Rectal smooth muscle tissue (tissue), 1 donor: ENCODE measurements at regions not wholly inside any gene's neighbourhood (a gene's known extent, or its start where the extent isn't known, plus 50 kb on each side); places are given as distances from the start of the nearest gene placed in this dataset.

Experiments
- H3K27ac ChIP-seq: one replicate; pipeline ENCODE4 v1.7.0; 2013; ENCODE audit warnings: low read depth, low read length, inconsistent platforms
- H3K27me3 ChIP-seq: one replicate; pipeline ENCODE4 v1.7.0; 2013; ENCODE audit warnings: low read length; ENCODE audit not compliant: control insufficient read depth, insufficient read depth
- H3K36me3 ChIP-seq: one replicate; pipeline ENCODE4 v1.7.0; 2013; ENCODE audit warnings: low read length; ENCODE audit not compliant: control insufficient read depth, insufficient read depth
- H3K4me1 ChIP-seq: one replicate; pipeline ENCODE4 v1.7.0; 2013; ENCODE audit warnings: low read length; ENCODE audit not compliant: control insufficient read depth, insufficient read depth
- H3K4me3 ChIP-seq: one replicate; pipeline ENCODE4 v1.7.0; 2013; ENCODE audit warnings: low read length
- H3K9ac ChIP-seq: one replicate; pipeline ENCODE4 v1.7.0; 2013; ENCODE audit warnings: low read length

GRCh38 chr9:29325894-29326293 lies 1752.6 kb upstream of the C9orf72 start:
- no peaks in the 10 kb centered on the region for H3K27me3 ChIP-seq
- no peak overlapping the region for H3K9ac ChIP-seq
- no peak overlapping the region for H3K27ac ChIP-seq
- H3K4me3 ChIP-seq, result no peak overlapping the region
- no peaks in the 10 kb centered on the region for H3K36me3 ChIP-seq
- no peaks in the 10 kb centered on the region for H3K4me1 ChIP-seq

DNA sequence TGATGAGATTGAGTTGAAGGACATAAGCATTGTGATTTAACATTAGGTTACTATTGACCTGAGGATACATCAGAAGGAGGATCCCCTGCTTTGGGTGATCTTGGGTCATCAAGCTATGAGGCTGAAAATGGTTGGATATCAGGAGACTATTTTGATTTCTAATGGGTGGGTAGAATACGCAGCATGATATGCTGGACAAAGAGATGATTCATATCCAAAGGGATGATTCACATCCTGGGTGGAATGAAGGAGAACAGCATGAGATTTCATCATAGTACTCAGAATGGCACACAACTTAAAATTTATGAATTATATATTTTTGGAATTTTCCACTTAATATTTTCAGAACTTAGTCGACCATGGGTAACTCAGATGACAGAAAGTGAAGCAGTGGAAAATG lies 1759.5 kb upstream of the C9orf72 start:
- H3K4me3 ChIP-seq, result no peak overlapping the region
- H3K27ac ChIP-seq, result no peak overlapping the region
- H3K36me3 ChIP-seq, result no peaks in the 10 kb centered on the region
- H3K4me1 ChIP-seq, result no peaks in the 10 kb centered on the region
- H3K9ac ChIP-seq, result no peak overlapping the region
- H3K27me3 ChIP-seq, result no peaks in the 10 kb centered on the region

GRCh38 chr9:29336281-29336680 lies 1763.0 kb upstream of the C9orf72 start:
- Histone ChIP-seq H3K4me3 (no peak overlapping the region), H3K9ac (no peak overlapping the region), H3K4me1 (no peaks in the 10 kb centered on the region), H3K27me3 (no peaks in the 10 kb centered on the region), H3K27ac (no peak overlapping the region), H3K36me3 (no peaks in the 10 kb centered on the region)

GRCh38 chr9:29339387-29339786 lies 1766.1 kb upstream of the C9orf72 start:
- Histone ChIP-seq H3K4me1 (no peaks in the 10 kb centered on the region), H3K27ac (no peak overlapping the region), H3K27me3 (no peaks in the 10 kb centered on the region), H3K9ac (no peak overlapping the region), H3K36me3 (no peaks in the 10 kb centered on the region), H3K4me3 (no peak overlapping the region)

- H3K27ac ChIP-seq, result no peak overlapping the region
- H3K4me3 ChIP-seq, result no peak overlapping the region
- H3K9ac ChIP-seq, result no peak overlapping the region
- H3K36me3 ChIP-seq, result no peaks in the 10 kb centered on the region
- no peaks in the 10 kb centered on the region for H3K4me1 ChIP-seq
- H3K27me3 ChIP-seq, result no peaks in the 10 kb centered on the region
Measured at GRCh38 chr9:29348999-29349398, 1775.7 kb upstream of the C9orf72 start.

- Histone ChIP-seq H3K9ac (no peak overlapping the region), H3K4me3 (no peak overlapping the region), H3K27me3 (no peaks in the 10 kb centered on the region)
Measured at GRCh38 chr9:29389421-29389820, 1816.1 kb upstream of the C9orf72 start.

DNA sequence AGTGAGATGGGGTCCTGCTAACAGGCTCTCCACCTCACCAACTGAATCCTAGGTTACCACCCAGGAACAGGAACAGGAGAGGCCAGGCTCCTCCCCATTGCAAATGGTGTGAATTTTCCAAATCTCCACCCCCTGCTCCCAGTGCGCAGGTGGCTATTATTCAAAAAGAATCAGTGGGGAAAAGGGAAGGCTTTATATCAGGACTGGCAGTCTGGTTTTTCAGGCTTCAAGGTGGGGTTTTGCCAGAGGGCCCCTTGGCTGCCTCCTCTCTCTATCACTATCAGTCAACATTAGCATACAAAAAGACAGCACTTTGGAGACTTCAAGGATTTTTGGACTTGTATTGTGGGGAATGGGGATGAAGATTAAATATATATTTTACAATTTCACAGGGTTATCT lies 1817.6 kb upstream of the C9orf72 start:
- Histone ChIP-seq H3K27ac (no peak overlapping the region), H3K27me3 (no peaks in the 10 kb centered on the region), H3K36me3 (no peaks in the 10 kb centered on the region), H3K4me3 (no peak overlapping the region), H3K4me1 (no peaks in the 10 kb centered on the region), H3K9ac (no peak overlapping the region)

More at GRCh38 chr9:29389421-29389820, 1816.1 kb upstream of the C9orf72 start:
- H3K36me3 ChIP-seq, result no peaks in the 10 kb centered on the region
- no peak overlapping the region for H3K27ac ChIP-seq
- no peaks in the 10 kb centered on the region for H3K4me1 ChIP-seq

- H3K36me3 ChIP-seq, result no peaks in the 10 kb centered on the region
- no peak overlapping the region for H3K27ac ChIP-seq
- H3K4me3 ChIP-seq, result no peak overlapping the region
- H3K9ac ChIP-seq, result no peak overlapping the region
- H3K27me3 ChIP-seq, result no peaks in the 10 kb centered on the region
- no peaks in the 10 kb centered on the region for H3K4me1 ChIP-seq
Measured at GRCh38 chr9:29393064-29393463, 1819.8 kb upstream of the C9orf72 start.

DNA sequence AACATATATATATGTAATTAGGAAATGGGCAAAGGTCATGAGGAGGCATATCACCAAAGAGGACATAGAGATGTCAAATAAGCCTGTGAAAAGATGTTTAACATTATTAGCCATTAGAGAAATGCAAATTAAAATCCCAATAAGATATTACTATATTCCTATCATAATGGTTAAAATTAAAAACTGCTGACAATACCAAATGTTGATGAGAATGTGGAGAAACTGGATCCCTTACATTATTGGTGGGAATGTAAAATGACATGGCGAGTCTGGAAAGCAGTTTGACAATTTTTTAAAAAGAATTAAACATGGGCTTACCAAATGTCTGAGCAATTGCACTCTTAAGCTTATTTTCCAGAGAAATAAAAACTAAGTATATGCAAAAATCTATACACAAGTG lies 1821.6 kb upstream of the C9orf72 start:
- Histone ChIP-seq H3K4me1 (no peaks in the 10 kb centered on the region), H3K27me3 (no peaks in the 10 kb centered on the region), H3K4me3 (no peak overlapping the region), H3K36me3 (no peaks in the 10 kb centered on the region), H3K27ac (no peak overlapping the region), H3K9ac (no peak overlapping the region)

DNA sequence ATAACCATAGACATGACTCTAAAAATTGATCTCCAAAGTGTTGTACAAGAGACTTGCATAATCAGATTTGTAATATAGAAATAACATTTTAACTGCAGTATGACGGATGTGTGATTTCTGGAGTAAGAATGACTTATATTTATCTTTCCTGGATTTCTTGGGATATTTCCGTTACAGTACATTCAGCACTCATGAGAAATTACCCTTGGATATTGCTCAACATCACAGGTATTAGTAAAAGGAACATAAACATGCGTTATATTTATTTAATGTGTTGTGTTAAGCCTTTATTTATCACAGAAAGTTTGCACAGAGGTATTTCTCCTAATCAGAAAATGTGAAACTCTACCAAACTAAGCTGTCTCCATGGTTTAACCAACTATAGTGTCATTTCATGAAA lies 1823.9 kb upstream of the C9orf72 start:
- Histone ChIP-seq H3K36me3 (no peaks in the 10 kb centered on the region), H3K4me1 (no peaks in the 10 kb centered on the region), H3K27me3 (no peaks in the 10 kb centered on the region), H3K4me3 (no peak overlapping the region), H3K27ac (no peak overlapping the region), H3K9ac (no peak overlapping the region)

DNA sequence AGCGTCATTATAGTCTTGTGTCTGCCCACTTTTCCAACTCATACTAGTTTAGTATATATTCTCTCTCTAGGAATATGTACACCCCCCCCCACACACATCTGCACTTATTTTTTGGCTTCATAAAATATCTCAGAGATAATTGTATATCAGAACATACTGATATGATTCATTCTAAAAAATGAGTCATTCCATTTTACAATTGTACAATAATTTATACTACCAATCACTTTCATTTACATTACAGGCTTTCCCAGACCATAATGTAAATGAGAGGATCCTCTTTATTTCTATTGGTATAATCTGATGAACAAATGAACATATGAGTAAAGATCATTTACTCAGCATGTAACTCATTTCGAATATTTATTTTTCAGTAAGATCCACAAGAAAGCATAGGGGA lies 1842.9 kb upstream of the C9orf72 start:
- H3K27me3 ChIP-seq, result no peaks in the 10 kb centered on the region
- no peaks in the 10 kb centered on the region for H3K36me3 ChIP-seq

DNA sequence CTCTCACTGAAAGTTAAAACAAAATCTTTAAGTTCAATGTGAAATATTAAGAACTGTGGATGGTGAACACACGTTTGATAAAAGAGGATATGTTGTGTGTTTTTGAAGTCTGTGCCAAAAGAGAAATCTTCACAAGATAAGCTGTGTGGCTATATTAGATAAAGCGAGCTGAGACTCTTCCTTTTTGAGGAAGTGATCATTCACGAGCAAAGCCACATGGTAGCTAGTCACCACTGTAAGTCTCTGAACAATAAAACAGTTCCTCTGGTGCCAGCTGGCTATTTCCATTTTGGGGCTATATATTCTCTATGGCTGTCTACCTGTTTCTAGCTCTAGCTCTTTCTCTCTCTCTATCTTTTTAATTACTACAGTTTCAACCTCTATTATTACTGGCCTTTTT lies 1849.2 kb upstream of the C9orf72 start:
- Histone ChIP-seq H3K4me3 (no peak overlapping the region), H3K27me3 (no peaks in the 10 kb centered on the region), H3K27ac (no peak overlapping the region), H3K4me1 (no peaks in the 10 kb centered on the region), H3K36me3 (no peaks in the 10 kb centered on the region), H3K9ac (no peak overlapping the region)

More for the DNA sequence above, 1842.9 kb upstream of the C9orf72 start:
- Histone ChIP-seq H3K27ac (no peak overlapping the region), H3K9ac (no peak overlapping the region), H3K4me3 (no peak overlapping the region), H3K4me1 (no peaks in the 10 kb centered on the region)

- no peaks in the 10 kb centered on the region for H3K36me3 ChIP-seq
- H3K4me1 ChIP-seq, result no peaks in the 10 kb centered on the region
Measured at GRCh38 chr9:29432191-29432590, 1858.9 kb upstream of the C9orf72 start.

More at GRCh38 chr9:29432191-29432590, 1858.9 kb upstream of the C9orf72 start:
- no peak overlapping the region for H3K9ac ChIP-seq
- H3K4me3 ChIP-seq, result no peak overlapping the region
- H3K27ac ChIP-seq, result no peak overlapping the region
- no peaks in the 10 kb centered on the region for H3K27me3 ChIP-seq
